GM19238 (cell line): ENCODE measurements at regions not wholly inside any gene's neighbourhood (a gene's known extent, or its start where the extent isn't known, plus 50 kb on each side); places are given as distances from the start of the nearest gene placed in this dataset.
"Not testable (repeated sequence)": the region's sequence is repeated elsewhere in the genome, so short reads cannot be mapped to it uniquely, and the experiment has no call there.

Experiments used
- DNase-seq: peaks from one replicate; pipeline ENCODE4 v3.0.0; 2011; ENCODE audit warnings: low spot score; ENCODE audit not compliant: insufficient read length

- DNase-seq: not testable (repeated sequence)
Observed at GRCh38 chr1:83251687-83252086, 747.2 kb downstream of the TTLL7 start.

GRCh38 chr1:83246780-83247179, 752.2 kb downstream of the TTLL7 start:
- DNase-seq: not testable (repeated sequence)

GRCh38 chr1:83244832-83245231, 754.1 kb downstream of the TTLL7 start:
- DNase-seq: not testable (repeated sequence)

GRCh38 chr1:83239568-83239967, 759.4 kb downstream of the TTLL7 start:
- DNase-seq: not testable (repeated sequence)

- not testable (repeated sequence) for DNase-seq
Observed at GRCh38 chr1:83238654-83239053, 760.3 kb downstream of the TTLL7 start.

GRCh38 chr1:83219788-83220187, 779.1 kb downstream of the TTLL7 start:
- not testable (repeated sequence) for DNase-seq

GRCh38 chr1:83218036-83218716, 780.8 kb downstream of the TTLL7 start:
- not testable (repeated sequence) for DNase-seq

- DNase-seq: not testable (repeated sequence)
Observed at GRCh38 chr1:83214317-83214716, 784.6 kb downstream of the TTLL7 start.

GRCh38 chr1:83213648-83214047, 785.3 kb downstream of the TTLL7 start:
- DNase-seq: not testable (repeated sequence)

GRCh38 chr1:83212033-83212432, 786.9 kb downstream of the TTLL7 start:
- DNase-seq: not testable (repeated sequence)

- not testable (repeated sequence) for DNase-seq
Observed at GRCh38 chr1:83208540-83208939, 790.4 kb downstream of the TTLL7 start.

- not testable (repeated sequence) for DNase-seq
Observed at GRCh38 chr1:83194610-83195009, 804.3 kb downstream of the TTLL7 start.

- DNase-seq: not testable (repeated sequence)
Observed at GRCh38 chr1:83182033-83182728, 816.8 kb downstream of the TTLL7 start.

GRCh38 chr1:83180621-83181020, 818.3 kb downstream of the TTLL7 start:
- DNase-seq: not testable (repeated sequence)

- DNase-seq: not testable (repeated sequence)
Observed at GRCh38 chr1:83167634-83168033, 831.3 kb downstream of the TTLL7 start.

- DNase-seq: not testable (repeated sequence)
Observed at GRCh38 chr1:83163879-83164475, 835.0 kb downstream of the TTLL7 start.

- not testable (repeated sequence) for DNase-seq
Observed at GRCh38 chr1:83158924-83159323, 840.0 kb downstream of the TTLL7 start.

GRCh38 chr1:83154306-83154705, 844.6 kb downstream of the TTLL7 start:
- not testable (repeated sequence) for DNase-seq

- DNase-seq: not testable (repeated sequence)
Observed at GRCh38 chr1:83151167-83151898, 847.6 kb downstream of the TTLL7 start.

- DNase-seq: not testable (repeated sequence)
Observed at GRCh38 chr1:83150479-83150878, 848.5 kb downstream of the TTLL7 start.

- not testable (repeated sequence) for DNase-seq
Observed at GRCh38 chr1:83145820-83146219, 853.1 kb downstream of the TTLL7 start.
